ENCODE measurements at regions not wholly inside any gene's neighbourhood (a gene's known extent, or its start where the extent isn't known, plus 50 kb on each side); places are given as distances from the start of the nearest gene placed in this dataset.

- Histone ChIP-seq H3K27me3 (ENCODE audit: control insufficient read depth, low read length) (no peaks in the 10 kb centered on the region), H3F3A (ENCODE audit: control insufficient read depth, insufficient read depth) (no peaks in the 10 kb centered on the region), H4K20me1 (ENCODE audit: control insufficient read depth, insufficient read depth, low read depth, low read length) (no peaks in the 10 kb centered on the region), H3K4me1 (ENCODE audit: control insufficient read depth, low read length) (peaks cover 14% of the 10 kb centered on the region), H3K4me3 (ENCODE audit: low read length) (no peak overlapping the region), H3K36me3 (ENCODE audit: control insufficient read depth, low read length) (no peaks in the 10 kb centered on the region), H3K4me2 (ENCODE audit: low read length) (no peak overlapping the region), H3K9me2 (replicated peaks; ENCODE audit: control insufficient read depth, low read length) (no peaks in the 10 kb centered on the region), H3K9me3 (ENCODE audit: control insufficient read depth, insufficient read depth, low read length) (no peaks in the 10 kb centered on the region), H3K79me2 (ENCODE audit: control insufficient read depth, low read length) (no peaks in the 10 kb centered on the region), H3K27ac (ENCODE audit: low read depth, low read length) (no peak overlapping the region)
- TF ChIP-seq CTCF (IDR thresholded peaks at IDR 0.05; ENCODE audit: low read depth, low read length, poor library complexity, severe bottlenecking) (no peak), EZH2phosphoT487 (IDR thresholded peaks at IDR 0.05; ENCODE audit: borderline replicate concordance, low read length) (no peak)
Measured at GRCh38 chr5:173755319-173755718, 132.8 kb upstream of the CPEB4 start.

GRCh38 chr5:173757403-173758209 is 130.5 kb upstream of the CPEB4 start:
- Histone ChIP-seq H3F3A (ENCODE audit: control insufficient read depth, insufficient read depth) (no peaks in the 10 kb centered on the region), H3K9me3 (ENCODE audit: control insufficient read depth, insufficient read depth, low read length) (no peaks in the 10 kb centered on the region), H3K36me3 (ENCODE audit: control insufficient read depth, low read length) (no peaks in the 10 kb centered on the region), H3K9me2 (replicated peaks; ENCODE audit: control insufficient read depth, low read length) (no peaks in the 10 kb centered on the region), H3K27me3 (ENCODE audit: control insufficient read depth, low read length) (no peaks in the 10 kb centered on the region), H3K4me1 (ENCODE audit: control insufficient read depth, low read length) (no peaks in the 10 kb centered on the region), H3K79me2 (ENCODE audit: control insufficient read depth, low read length) (no peaks in the 10 kb centered on the region), H3K4me2 (ENCODE audit: low read length) (no peak overlapping the region), H3K27ac (ENCODE audit: low read depth, low read length) (no peak overlapping the region), H3K4me3 (ENCODE audit: low read length) (no peak overlapping the region), H4K20me1 (ENCODE audit: control insufficient read depth, insufficient read depth, low read depth, low read length) (no peaks in the 10 kb centered on the region)
- TF ChIP-seq EZH2phosphoT487 (IDR thresholded peaks at IDR 0.05; ENCODE audit: borderline replicate concordance, low read length) (no peak), CTCF (IDR thresholded peaks at IDR 0.05; ENCODE audit: low read depth, low read length, poor library complexity, severe bottlenecking) (no peak)

- no peaks in the 10 kb centered on the region for H3F3A ChIP-seq (ENCODE audit: control insufficient read depth, insufficient read depth)
- H3K4me3 ChIP-seq (ENCODE audit: low read length): no peak overlapping the region
- H3K9me3 ChIP-seq (ENCODE audit: control insufficient read depth, insufficient read depth, low read length): no peaks in the 10 kb centered on the region
- no peak overlapping the region for H3K27ac ChIP-seq (ENCODE audit: low read depth, low read length)
- TF ChIP-seq EZH2phosphoT487 (IDR thresholded peaks at IDR 0.05; ENCODE audit: borderline replicate concordance, low read length): no peak
- TF ChIP-seq CTCF (IDR thresholded peaks at IDR 0.05; ENCODE audit: low read depth, low read length, poor library complexity, severe bottlenecking): no peak
- no peaks in the 10 kb centered on the region for H3K36me3 ChIP-seq (ENCODE audit: control insufficient read depth, low read length)
- H3K27me3 ChIP-seq (ENCODE audit: control insufficient read depth, low read length): peaks cover 4% of the 10 kb centered on the region; the same call in 1 of the 2 replicates
- H3K9me2 ChIP-seq (replicated peaks; ENCODE audit: control insufficient read depth, low read length): no peaks in the 10 kb centered on the region
- H3K79me2 ChIP-seq (ENCODE audit: control insufficient read depth, low read length): no peaks in the 10 kb centered on the region
- H4K20me1 ChIP-seq (ENCODE audit: control insufficient read depth, insufficient read depth, low read depth, low read length): no peaks in the 10 kb centered on the region
- H3K4me1 ChIP-seq (ENCODE audit: control insufficient read depth, low read length): peaks cover 3% of the 10 kb centered on the region; the same call in 1 of the 2 replicates
- H3K4me2 ChIP-seq (ENCODE audit: low read length): no peak overlapping the region
Measured at GRCh38 chr5:173758676-173759075, 129.5 kb upstream of the CPEB4 start.
